GM18873 (cell line): ENCODE measurements at regions not wholly inside any gene's neighbourhood (a gene's known extent, or its start where the extent isn't known, plus 50 kb on each side); places are given as distances from the start of the nearest gene placed in this dataset.

Source experiments
- ATAC-seq: cut with Tn5 transposase; IDR thresholded peaks from one replicate; pipeline ENCODE4 v1.9.1; 2021; ENCODE audit warnings: mild to moderate bottlenecking, moderate library complexity, moderate number of reproducible peaks; ENCODE audit not compliant: unreplicated experiment, low FRiP score

DNA sequence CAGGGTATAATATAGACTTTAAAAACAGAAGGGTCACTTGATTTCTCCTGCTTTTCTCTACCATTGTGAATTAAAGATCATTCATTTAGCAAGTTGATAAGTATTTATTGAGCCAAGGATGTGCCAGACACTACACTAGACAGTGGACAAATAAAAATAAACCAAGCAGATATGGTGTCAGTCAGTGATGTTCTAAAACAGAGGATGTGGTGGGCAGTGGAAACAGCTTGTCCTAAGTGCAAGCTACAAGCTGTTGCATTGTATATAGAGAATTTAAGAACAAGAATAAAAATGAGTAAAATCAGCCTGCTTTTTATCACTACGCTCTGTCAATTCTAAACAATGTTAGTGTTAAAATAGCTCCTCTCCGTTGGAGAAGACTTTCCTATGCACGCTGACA is 637.3 kb upstream of the GRM7 start:
- ATAC-seq: no peak

- no peak for ATAC-seq
Observed at GRCh38 chr3:6228958-6229683, 631.8 kb upstream of the GRM7 start.

DNA sequence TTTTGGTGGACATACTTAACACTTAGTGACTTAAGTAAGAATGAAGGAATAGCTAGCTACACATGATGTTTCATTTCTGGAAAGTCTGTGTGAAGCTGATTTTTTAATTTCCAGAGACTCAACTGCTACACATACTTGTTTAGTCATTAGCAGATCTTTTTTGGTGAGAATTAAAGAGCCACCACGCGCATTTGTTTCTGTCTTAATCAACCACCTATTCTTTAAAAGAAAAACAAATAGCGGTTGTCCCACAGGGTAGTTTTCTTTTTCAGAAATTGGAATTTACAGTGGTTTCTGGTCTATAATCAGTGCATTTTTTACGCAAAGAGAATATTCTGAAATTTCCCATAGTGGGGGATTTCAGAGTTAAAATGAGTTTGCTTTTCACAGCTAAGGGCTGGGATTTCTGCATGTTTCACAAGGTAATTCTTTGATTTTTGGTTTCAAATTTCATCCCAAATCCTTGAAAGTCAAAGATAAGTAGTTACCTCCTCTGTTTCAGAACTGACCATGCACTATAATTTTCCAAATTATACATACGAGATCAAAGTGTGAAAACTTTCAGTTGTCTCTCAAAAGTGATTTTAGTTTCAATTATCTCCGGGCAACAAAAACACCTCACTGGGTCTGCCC is 631.0 kb upstream of the GRM7 start:
- no peak for ATAC-seq

- no peak for ATAC-seq
Observed at GRCh38 chr3:6242104-6242503, 618.8 kb upstream of the GRM7 start.

- no peak for ATAC-seq
Observed at GRCh38 chr3:6248528-6248927, 612.4 kb upstream of the GRM7 start.

DNA sequence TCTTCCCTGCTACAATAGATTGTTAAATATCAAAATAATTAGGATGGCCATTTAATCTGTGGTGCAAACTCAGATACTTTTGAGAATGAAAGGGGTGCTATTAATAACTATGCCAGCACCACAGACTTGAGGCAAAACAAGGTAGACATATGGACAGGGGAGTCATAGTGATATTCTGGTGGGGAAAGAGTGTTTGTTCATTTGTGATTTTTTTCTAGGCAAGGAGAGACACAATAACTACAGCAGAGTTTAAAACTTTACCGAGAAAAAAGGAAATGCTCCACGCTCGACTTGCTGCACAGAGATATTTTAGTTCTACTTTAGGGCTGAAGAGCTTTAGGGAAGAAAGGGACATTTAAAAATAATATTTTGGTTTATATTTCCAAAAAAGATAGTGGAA is 611.2 kb upstream of the GRM7 start:
- ATAC-seq: no peak

DNA sequence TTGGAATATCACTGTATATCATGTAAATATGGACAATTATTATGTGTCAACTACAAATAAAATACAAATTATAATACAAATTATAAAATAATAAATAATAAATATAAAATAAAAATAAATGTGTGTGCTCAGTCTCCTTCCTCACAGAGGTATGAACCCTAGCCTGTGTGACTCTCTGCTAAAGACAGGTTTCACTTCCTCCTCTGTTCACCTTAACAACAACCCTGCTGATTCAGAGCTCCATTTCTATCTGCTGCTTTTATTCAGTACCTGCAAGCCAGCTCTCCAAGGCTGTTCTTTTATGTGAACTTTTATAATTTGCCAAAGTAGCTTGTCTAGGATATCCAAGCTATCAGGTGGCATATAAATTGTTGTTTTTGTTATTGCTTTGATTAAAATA is 610.7 kb upstream of the GRM7 start:
- ATAC-seq: peak; percentile 77

DNA sequence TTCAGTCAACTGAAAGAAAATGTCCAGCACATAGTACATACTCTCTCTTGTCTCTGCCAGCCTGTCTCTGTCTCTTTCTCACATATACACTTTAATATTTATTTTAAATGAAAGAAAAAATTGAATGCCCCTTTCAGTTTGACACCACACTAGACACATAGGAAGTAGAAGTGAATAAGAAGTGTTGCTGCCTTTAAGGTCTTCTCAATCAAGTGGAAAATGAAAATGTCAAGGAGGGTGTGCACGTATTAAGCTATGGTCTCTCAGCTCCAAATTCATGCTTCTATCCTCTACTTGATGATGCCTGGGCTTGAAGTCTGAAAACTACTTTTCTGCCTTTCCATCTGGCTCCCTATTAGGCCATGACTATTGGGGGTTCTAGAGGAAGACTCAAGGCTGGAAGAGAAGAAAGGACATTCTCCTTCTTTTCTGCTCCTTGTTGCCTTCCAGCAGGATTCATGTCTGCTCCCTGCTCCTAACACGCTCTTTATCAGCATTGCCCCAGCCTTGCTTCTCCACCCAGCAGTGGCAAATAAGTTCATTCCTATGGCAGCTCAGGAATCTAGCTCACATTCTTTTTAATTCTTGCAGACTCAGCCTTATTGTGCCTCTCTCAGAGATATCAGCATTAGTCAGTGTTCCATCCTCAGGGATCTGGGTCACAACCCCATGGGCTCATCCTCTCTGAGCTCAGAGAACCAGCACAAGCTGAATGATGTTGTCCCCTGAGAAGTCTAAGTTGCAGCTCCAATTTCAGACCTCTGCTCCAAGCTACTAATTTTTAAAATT is 609.1 kb upstream of the GRM7 start:
- no peak for ATAC-seq

DNA sequence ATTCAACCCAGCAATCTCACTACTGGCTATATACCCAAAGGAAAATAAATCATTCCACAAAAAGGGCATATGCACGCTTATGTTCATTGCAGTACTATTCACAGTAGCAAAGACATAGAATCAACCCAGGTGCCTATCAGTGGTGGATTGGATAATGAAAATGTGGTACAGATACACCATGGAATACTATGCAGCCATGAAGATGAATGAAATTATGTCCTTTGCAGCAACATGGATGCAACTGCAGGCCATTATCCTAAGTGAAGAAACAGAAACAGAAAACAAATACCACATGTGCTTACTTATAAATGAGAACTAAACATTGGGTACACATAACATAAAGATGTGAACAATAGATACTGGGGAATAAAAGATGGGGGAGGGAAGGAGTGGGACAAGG is 606.4 kb upstream of the GRM7 start:
- no peak for ATAC-seq

- ATAC-seq: no peak
Observed at GRCh38 chr3:6255229-6255628, 605.7 kb upstream of the GRM7 start.

DNA sequence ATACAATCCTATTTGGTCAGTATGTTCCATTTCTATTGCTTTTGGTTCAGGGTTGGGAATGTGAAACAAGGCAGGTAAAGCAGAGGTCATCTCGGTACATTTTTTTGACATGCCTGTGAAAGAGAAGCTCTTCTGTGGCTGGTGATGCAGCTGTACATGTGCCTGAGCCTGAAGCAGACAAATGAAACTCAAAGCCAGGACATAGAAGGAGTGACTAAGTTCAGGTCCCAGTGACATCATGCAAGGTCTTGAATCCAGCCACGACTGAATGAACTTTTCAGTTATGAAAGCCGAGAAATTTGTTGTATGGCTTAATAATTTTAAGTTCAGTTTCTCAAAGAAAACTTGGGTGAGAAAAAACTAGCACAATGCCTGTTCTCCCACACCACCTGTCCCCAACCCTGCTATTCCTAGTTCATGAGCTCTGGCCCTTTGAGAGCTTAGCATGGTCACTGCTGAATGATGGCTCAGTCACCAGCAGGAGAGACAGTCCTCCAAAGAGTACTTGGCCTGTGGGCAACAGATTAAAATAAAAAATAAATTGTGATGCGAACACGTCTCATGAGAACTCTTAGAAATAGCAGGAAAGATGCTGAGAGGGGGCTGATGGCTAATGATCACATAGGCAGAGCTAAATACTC is 600.2 kb upstream of the GRM7 start:
- ATAC-seq: no peak

DNA sequence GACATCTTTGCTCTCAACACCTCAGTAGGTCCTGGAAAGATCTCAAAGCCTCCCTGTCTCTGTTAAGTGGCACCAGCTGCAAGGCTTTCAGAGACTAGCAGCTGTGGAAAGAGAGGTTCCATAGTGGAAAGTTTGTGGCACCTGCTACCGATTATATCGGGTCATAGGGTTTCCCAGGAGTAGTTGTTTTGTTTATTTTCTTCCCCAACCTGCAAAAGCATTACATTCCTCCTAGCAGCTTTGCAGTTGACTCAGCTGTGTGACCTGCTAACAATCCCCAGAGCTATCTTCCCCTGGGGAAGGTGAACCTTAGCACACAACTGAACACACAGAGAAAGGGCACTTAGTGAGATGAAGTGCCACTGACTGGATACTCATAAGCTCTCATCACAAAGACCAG is 598.9 kb upstream of the GRM7 start:
- ATAC-seq: no peak

- ATAC-seq: no peak
Observed at GRCh38 chr3:6264036-6264435, 596.9 kb upstream of the GRM7 start.

- ATAC-seq: no peak
Observed at GRCh38 chr3:6264906-6265305, 596.0 kb upstream of the GRM7 start.

DNA sequence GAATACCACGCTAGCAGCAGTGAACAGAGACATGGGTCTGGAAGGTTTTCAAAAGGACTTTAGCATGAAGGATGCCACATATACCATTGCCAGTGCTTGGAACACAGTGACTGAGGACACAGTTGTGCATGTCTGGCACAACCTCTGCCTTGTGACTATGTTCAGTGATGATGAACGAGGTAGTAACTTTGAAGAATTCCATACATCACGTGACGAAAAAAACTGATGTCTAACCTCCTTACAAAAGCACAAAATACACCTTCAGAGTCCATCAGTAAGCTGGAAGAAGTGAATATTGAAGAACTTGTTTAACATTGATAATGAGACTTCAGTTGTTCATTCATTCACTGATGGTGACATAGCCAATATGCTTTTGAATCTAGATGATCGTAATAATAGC is 594.8 kb upstream of the GRM7 start:
- ATAC-seq: no peak

GRCh38 chr3:6273878-6274277 is 587.0 kb upstream of the GRM7 start:
- ATAC-seq: no peak

- ATAC-seq: no peak
Observed at GRCh38 chr3:6281662-6282061, 579.3 kb upstream of the GRM7 start.

DNA sequence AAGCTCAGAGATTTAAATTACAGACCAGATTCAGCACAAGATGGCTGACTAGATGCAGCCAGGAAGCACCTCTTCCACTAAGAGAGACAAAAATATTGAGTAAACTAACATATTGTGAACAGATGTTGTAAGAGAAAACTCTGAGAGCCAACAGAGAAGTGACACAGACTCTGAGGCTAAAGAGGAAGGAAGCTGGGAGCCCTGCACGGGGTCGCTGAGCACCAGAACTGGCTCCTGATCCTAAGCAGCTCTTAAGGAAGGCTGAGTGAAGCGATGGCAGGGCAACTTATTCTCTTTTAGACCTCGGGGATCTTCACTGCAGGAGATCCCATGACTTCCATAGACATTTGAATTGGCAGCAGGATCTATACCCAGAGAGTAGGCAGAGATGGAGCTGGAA is 578.0 kb upstream of the GRM7 start:
- no peak for ATAC-seq

DNA sequence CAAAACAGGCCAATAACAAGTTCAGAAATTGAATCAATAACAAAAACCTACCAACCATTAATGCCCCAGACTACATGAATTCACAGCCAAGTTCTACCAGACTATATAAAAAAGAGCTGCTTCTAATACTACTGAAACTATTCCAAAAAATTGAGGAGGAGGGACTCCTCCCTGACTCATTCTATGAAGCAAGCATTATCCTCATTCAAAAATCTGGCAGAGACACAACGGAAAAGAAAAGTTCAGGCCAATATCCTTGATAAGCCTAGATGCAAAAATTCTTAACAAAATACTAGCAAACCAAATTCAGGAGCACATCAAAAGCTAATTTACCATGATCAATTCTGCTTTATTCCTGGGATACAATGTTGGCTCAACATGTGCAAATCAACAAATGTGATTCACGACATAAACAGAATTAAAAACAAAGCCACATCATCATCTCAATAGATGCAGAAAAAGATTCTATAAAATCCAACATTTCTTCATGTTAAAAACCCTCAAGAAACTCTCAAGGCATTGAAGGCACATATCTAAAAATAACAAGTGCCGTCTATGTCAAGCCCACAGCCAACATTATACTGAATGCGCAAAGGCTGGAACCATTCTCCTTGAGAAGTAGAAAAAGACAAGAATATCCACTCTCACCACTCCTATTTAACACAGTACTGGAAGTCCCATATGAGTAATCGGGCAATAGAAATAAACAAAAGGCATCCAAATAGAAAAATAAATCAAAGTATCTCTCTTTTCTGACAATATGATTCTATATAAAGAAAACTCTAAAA is 573.6 kb upstream of the GRM7 start:
- no peak for ATAC-seq

DNA sequence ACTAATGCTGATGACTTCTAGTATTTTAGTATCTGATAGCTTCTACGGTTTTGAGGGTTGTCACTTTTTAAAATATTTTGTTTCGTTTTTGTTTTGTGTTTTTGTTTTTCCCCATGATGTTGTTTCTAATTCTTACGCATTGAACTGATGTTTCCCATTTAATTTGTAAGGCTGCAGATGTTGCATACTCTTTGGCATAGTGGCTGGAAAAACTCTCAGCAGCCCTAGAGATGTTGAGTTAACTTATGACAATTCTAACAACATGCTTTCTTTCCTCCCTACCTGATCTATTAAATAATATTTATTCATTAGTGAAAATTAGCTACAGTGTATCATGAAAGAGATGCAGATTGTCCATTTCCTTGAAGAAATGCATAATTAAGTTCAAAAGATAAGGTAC is 559.3 kb upstream of the GRM7 start:
- no peak for ATAC-seq
